ENCODE measurements at regions not wholly inside any gene's neighbourhood (a gene's known extent, or its start where the extent isn't known, plus 50 kb on each side); places are given as distances from the start of the nearest gene placed in this dataset.

- Histone ChIP-seq H3K23ac (ENCODE audit: insufficient read length, low read depth, low read length) (no peak overlapping the region), H2BK120ac (ENCODE audit: low read depth, low read length, poor library complexity, severe bottlenecking) (no peak overlapping the region), H2BK5ac (ENCODE audit: insufficient read length, low read length) (no peak overlapping the region), H4K20me1 (ENCODE audit: control insufficient read depth, insufficient read depth, insufficient read length) (no peaks in the 10 kb centered on the region), H3K23me2 (ENCODE audit: insufficient read length, low read depth, low read length, poor library complexity, severe bottlenecking) (no peaks in the 10 kb centered on the region), H3K56ac (ENCODE audit: insufficient read length, low read depth, low read length) (no peak overlapping the region), H3K9ac (ENCODE audit: extremely low read depth, insufficient read length, low read length) (no peak overlapping the region), H2AFZ (ENCODE audit: low read length) (no peak overlapping the region), H3K4ac (ENCODE audit: low read depth, low read length) (no peak overlapping the region), H3K79me1 (ENCODE audit: insufficient read depth, low read depth, low read length, poor library complexity, severe bottlenecking) (no peaks in the 10 kb centered on the region), H3K9me3 (ENCODE audit: control insufficient read depth, low read depth, low read length) (no peaks in the 10 kb centered on the region), H4K91ac (ENCODE audit: insufficient read length, low read depth, low read length) (no peak overlapping the region), H3K4me1 (ENCODE audit: insufficient read depth, low read length) (no peaks in the 10 kb centered on the region), H3K79me2 (ENCODE audit: insufficient read depth, low read length) (no peaks in the 10 kb centered on the region), H4K5ac (ENCODE audit: insufficient read length, low read depth, low read length) (no peak overlapping the region), H4K8ac (replicated peaks; ENCODE audit: insufficient read length, low read depth, low read length) (no peak overlapping the region), H2AK5ac (ENCODE audit: insufficient read length, low read length) (no peak overlapping the region), H3T11ph (ENCODE audit: low read length) (no peak overlapping the region), H2BK12ac (ENCODE audit: insufficient read length, low read depth, low read length) (no peak overlapping the region), H3K18ac (ENCODE audit: insufficient read length, low read depth, low read length) (no peak overlapping the region), H3K27me3 (ENCODE audit: insufficient read depth, low read length) (no peaks in the 10 kb centered on the region), H2BK20ac (ENCODE audit: low read depth, low read length, poor library complexity, severe bottlenecking) (no peak overlapping the region), H3K27ac (ENCODE audit: insufficient read length, low read depth, low read length) (no peak overlapping the region), H3K4me2 (ENCODE audit: insufficient read depth, insufficient read length, low read length) (no peak overlapping the region), H2BK15ac (ENCODE audit: low read depth, low read length) (no peak overlapping the region), H3K14ac (ENCODE audit: insufficient read depth, low read length) (no peak overlapping the region)
- H3K4me1 Mint-ChIP-seq, result no peaks in the 10 kb centered on the region
- WGBS (ENCODE audit: extremely low coverage, insufficient read length, low lambda C conversion rate), result no CpG with 5 or more reads among the region's 1 CpG
- no peak for DNase-seq
- H3K4me3 Mint-ChIP-seq, result no peak overlapping the region
- H3K9me3 Mint-ChIP-seq, result peaks cover 6 to 8% of the 10 kb centered on the region in 2 experiments; a peak in 3 of 5 replicates
- peaks cover 2% of the 10 kb centered on the region; the same call in 1 of the 2 replicates for H3K27me3 Mint-ChIP-seq (ENCODE audit: low read depth)
- no peak for TF ChIP-seq CTCF (conservative IDR thresholded peaks at IDR 0.05)
- no peak overlapping the region for H3K27ac Mint-ChIP-seq
- H3K36me3 Mint-ChIP-seq (ENCODE audit: insufficient read depth in 1 of 3, low read depth in 3 of 3), result peaks cover 0 to 6% (median 0%) of the 10 kb centered on the region in 3 experiments; a peak in 3 of 7 replicates
These were observed 149.9 kb upstream of the STT3B start for GRCh38 chr3:31382856-31383255.
